SU-DHL-6 (cell line): ENCODE measurements at regions not wholly inside any gene's neighbourhood (a gene's known extent, or its start where the extent isn't known, plus 50 kb on each side); places are given as distances from the start of the nearest gene placed in this dataset.

Experiments used
- CTCF ChIP-seq: fragments of 200-600 bp; sonication (generic); IDR thresholded peaks from one replicate; pipeline ENCODE4 v1.5.1; 2017; ENCODE audit warnings: antibody characterized with exemption, mild to moderate bottlenecking, low read length, moderate library complexity; ENCODE audit not compliant: insufficient read depth, poor library complexity, severe bottlenecking
- EZH2phosphoT487 ChIP-seq: fragments of 200-600 bp; sonication (generic), shearing (Covaris generic); conservative IDR thresholded peaks from 2 replicates; pipeline ENCODE4 v1.6.1; 2018; ENCODE audit warnings: mild to moderate bottlenecking, antibody characterized with exemption, low read length, moderate library complexity, mixed read lengths

- TF ChIP-seq CTCF (no peak), EZH2phosphoT487 (no peak)
Observed at GRCh38 chr14:48943913-48944312, 642.3 kb downstream of the RPS29 start.
